ENCODE measurements at regions not wholly inside any gene's neighbourhood (a gene's known extent, or its start where the extent isn't known, plus 50 kb on each side); places are given as distances from the start of the nearest gene placed in this dataset.

DNA sequence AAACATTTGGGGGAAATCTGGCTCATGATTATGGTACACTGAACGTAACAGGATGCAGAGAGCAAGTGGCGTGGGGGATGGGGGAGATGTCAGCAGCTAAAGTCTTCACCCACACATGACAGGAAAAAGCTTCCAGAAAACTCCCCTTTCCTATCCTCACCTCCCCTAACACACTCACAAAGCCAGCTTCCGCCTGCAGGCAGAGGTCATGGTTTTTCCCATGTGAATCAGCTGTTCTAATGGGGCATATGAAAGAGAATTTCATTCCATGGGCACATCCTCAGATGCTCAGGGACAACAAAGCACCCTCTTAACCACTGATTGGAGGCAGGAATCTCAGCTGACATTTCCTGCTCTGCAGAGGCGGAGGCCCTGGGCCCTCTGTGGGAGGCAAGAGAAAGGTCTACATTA is 129.1 kb downstream of the TSN start:
- no peak for DNase-seq (ENCODE audit: low spot score)
- POLR2A ChIA-PET (ENCODE audit: low non-redundant PET): no interaction called here
- CTCF ChIA-PET: interaction anchor here (1.1 kb wide), 1 partner anchor 13 kb away, joined by 4 read pairs; no protein-coding TSS in a partner anchor
- TF ChIP-seq, protein P1, sequence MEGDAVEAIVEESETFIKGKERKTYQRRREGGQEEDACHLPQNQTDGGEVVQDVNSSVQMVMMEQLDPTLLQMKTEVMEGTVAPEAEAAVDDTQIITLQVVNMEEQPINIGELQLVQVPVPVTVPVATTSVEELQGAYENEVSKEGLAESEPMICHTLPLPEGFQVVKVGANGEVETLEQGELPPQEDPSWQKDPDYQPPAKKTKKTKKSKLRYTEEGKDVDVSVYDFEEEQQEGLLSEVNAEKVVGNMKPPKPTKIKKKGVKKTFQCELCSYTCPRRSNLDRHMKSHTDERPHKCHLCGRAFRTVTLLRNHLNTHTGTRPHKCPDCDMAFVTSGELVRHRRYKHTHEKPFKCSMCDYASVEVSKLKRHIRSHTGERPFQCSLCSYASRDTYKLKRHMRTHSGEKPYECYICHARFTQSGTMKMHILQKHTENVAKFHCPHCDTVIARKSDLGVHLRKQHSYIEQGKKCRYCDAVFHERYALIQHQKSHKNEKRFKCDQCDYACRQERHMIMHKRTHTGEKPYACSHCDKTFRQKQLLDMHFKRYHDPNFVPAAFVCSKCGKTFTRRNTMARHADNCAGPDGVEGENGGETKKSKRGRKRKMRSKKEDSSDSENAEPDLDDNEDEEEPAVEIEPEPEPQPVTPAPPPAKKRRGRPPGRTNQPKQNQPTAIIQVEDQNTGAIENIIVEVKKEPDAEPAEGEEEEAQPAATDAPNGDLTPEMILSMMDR (conservative IDR thresholded peaks at IDR 0.05; ENCODE audit: low read depth): no peak
- H3K27ac ChIP-seq: no peak overlapping the region

GRCh38 chr2:121886059-121886458 is 130.6 kb downstream of the TSN start:
- ChIA-PET POLR2A (ENCODE audit: low non-redundant PET) (no interaction called here), CTCF (no interaction called here)

DNA sequence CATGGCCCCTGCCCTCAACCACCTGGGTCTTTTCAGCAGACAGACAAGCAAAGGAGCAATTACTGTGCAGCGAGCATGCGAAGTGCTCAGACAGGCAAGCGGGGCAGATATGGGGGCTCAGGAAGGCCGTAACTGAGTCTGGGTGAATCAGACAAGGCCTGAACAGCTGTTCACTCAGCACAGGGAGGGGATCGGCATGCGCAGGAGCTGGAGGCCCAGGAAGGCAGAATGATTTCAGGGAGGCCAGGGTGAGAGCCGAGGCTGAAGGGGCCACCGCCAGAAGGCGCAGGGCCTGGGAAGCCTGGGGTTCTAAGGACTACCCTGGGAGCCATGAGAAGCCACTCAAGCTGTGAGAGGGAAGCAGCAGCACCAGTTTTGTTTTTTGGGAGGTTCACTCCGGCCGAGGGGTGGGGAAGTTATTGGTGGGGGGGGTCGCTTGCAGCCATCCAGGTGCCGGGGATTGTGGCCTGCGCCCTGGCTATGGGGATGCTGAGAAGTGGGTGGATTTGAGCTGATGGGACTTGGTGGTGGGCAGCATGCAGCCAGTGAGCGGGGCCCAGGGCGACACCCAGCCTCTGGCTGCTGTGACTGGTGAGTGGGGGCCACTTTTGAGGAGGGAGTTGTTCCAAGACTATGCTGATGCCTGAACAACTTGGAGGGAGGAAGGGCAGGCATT is 132.2 kb downstream of the TSN start:
- POLR2A ChIA-PET (ENCODE audit: low non-redundant PET): no interaction called here
- DNase-seq (ENCODE audit: low spot score): no peak
- TF ChIP-seq, protein P1 (conservative IDR thresholded peaks at IDR 0.05; ENCODE audit: low read depth): no peak
- CTCF ChIA-PET: no interaction called here
- no peak overlapping the region for H3K27ac ChIP-seq

More at GRCh38 chr2:121886059-121886458, 130.6 kb downstream of the TSN start:
- TF ChIP-seq, protein P1 (conservative IDR thresholded peaks at IDR 0.05; ENCODE audit: low read depth): no peak
- no peak for DNase-seq (ENCODE audit: low spot score)
- H3K27ac ChIP-seq: no peak overlapping the region

- DNase-seq (ENCODE audit: low spot score): peak; percentile 53
- CTCF ChIA-PET: interaction anchor here (0.6 to 0.9 kb wide), 4 partner anchors 9 to 1540 kb away, joined by 3 to 4 read pairs (median 3); no protein-coding TSS in a partner anchor
- POLR2A ChIA-PET (ENCODE audit: low non-redundant PET): no interaction called here
- no peak overlapping the region for H3K27ac ChIP-seq
- TF ChIP-seq, protein P1 (conservative IDR thresholded peaks at IDR 0.05; ENCODE audit: low read depth): peak; percentile 37
Measured at GRCh38 chr2:121888189-121888557, 132.7 kb downstream of the TSN start.

DNA sequence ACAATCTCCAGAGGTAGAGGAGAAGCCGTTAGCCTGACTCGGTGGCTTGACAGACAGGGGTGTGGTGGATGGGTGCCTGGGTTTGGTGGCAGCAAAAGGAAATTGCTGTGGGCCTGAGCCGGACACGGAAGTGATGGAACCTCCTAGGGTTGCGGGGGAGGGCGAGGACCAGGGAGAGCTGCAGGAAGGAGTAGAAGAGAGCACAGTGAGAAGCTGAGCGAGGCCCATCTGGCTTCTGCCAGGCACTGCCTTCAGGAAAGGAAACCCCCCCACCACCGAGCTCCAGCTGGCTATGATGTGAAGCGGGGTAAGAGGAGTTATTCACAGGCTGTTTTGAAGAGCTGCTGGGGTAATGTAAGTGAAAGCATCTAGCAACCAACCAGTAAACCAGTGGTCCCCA is 134.6 kb downstream of the TSN start:
- H3K27ac ChIP-seq: no peak overlapping the region
- ChIA-PET POLR2A (ENCODE audit: low non-redundant PET) (interaction anchor here (0.6 kb wide), 1 partner anchor 540 kb away, joined by 4 read pairs; no protein-coding TSS in a partner anchor), CTCF (interaction anchor here (0.6 kb wide), 1 partner anchor 813 kb away, joined by 3 read pairs; no protein-coding TSS in a partner anchor)
- DNase-seq (ENCODE audit: low spot score): no peak
- TF ChIP-seq, protein P1 (conservative IDR thresholded peaks at IDR 0.05; ENCODE audit: low read depth): no peak

DNA sequence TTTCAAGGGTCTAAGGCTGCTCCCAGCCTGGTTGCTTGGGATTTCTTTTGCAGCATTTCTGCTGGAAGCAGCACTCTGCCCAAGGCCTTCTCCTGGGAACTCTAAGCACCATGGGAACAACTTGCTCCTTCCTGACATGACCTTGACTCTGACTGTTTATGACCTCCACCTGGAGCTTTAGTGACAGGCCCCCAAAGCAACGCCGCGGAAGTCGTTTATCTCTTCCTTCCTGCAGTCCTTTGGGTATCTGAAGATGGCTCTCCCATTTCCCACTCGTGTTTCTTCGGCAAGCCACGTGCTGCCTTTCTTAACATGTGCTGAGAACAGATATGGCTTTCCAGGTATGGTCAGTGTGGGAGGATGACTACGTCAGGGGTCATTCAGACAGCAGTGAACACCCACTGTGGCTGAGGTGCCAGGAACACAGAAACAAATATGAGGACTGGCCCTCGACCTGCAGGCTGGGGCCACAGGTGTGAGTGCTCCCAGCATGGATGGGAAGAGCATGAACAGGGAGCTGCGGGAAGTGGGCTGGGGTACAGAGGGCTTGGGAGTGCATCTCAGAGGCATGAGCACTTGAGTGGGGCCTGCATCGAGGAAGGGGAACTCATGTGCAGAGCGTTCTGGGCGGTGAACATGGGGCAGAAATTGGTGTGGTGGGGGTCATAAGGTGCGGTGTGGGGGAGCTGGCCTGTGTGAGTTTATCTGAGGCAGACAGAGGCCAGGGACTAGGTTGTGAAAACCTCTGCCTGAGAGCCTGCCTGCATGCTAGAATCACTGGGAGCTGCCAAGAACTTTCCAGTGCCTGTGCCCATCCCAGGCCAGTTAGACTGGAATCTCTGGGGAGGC is 140.5 kb downstream of the TSN start:
- ChIA-PET CTCF (interaction anchor here (0.5 to 1.2 kb wide), 3 partner anchors 23 to 150 kb away, joined by 3 to 4 read pairs (median 4); no protein-coding TSS in a partner anchor), POLR2A (ENCODE audit: low non-redundant PET) (no interaction called here)
- DNase-seq (ENCODE audit: low spot score): no peak
- TF ChIP-seq, protein P1 (conservative IDR thresholded peaks at IDR 0.05; ENCODE audit: low read depth): no peak
- H3K27ac ChIP-seq: no peak overlapping the region
